HFFc6 (cell line): ENCODE measurements at regions not wholly inside any gene's neighbourhood (a gene's known extent, or its start where the extent isn't known, plus 50 kb on each side); places are given as distances from the start of the nearest gene placed in this dataset.

Experiments
- DNase-seq: peaks from one replicate; pipeline ENCODE4 v3.0.0-alpha.2; 2018
- H3K27ac Mint-ChIP-seq: 2 replicates; pipeline ENCODE4 v1.8.0; 2020; ENCODE audit warnings: mild to moderate bottlenecking, mixed read lengths
- H3K27me3 Mint-ChIP-seq: 2 replicates; pipeline ENCODE4 v1.8.0; 2021; ENCODE audit warnings: mild to moderate bottlenecking, moderate library complexity, mixed read lengths; ENCODE audit not compliant: insufficient read depth
- H3K36me3 Mint-ChIP-seq: 2 replicates; pipeline ENCODE4 v1.8.0; 2021; ENCODE audit warnings: low read depth, mixed read lengths
- H3K4me1 Mint-ChIP-seq: 2 replicates; pipeline ENCODE4 v1.8.0; 2020; ENCODE audit warnings: low read depth, mixed read lengths
- H3K4me3 Mint-ChIP-seq: 2 replicates; pipeline ENCODE4 v1.8.0; 2020; ENCODE audit warnings: mild to moderate bottlenecking, moderate library complexity, mixed read lengths
- H3K9me3 Mint-ChIP-seq: 2 replicates; pipeline ENCODE4 v1.8.0; 2020; ENCODE audit warnings: mild to moderate bottlenecking, mixed read lengths
- CTCF ChIP-seq: fragments of 200-600 bp; sonication (generic); IDR thresholded peaks from 2 replicates; pipeline ENCODE4 v1.5.0; 2021; ENCODE audit warnings: antibody characterized with exemption, mild to moderate bottlenecking

GRCh38 chr21:35861661-35862060, 198.7 kb downstream of the SETD4 start:
- DNase-seq, result peak; percentile 59
- no peak overlapping the region for H3K27ac Mint-ChIP-seq
- no peak for TF ChIP-seq CTCF
- H3K27me3 Mint-ChIP-seq, result peaks cover 6% of the 10 kb centered on the region
- H3K9me3 Mint-ChIP-seq, result no peaks in the 10 kb centered on the region
- H3K36me3 Mint-ChIP-seq, result no peaks in the 10 kb centered on the region
- peaks cover 13% of the 10 kb centered on the region for H3K4me1 Mint-ChIP-seq
- no peak overlapping the region for H3K4me3 Mint-ChIP-seq

GRCh38 chr21:35860189-35860869, 200.0 kb downstream of the SETD4 start:
- no peak for DNase-seq
- H3K36me3 Mint-ChIP-seq, result peaks cover 5% of the 10 kb centered on the region
- no peak overlapping the region for H3K4me3 Mint-ChIP-seq
- H3K9me3 Mint-ChIP-seq, result no peaks in the 10 kb centered on the region
- TF ChIP-seq CTCF, result no peak
- H3K27ac Mint-ChIP-seq, result no peak overlapping the region
- H3K4me1 Mint-ChIP-seq, result peaks cover 24% of the 10 kb centered on the region
- H3K27me3 Mint-ChIP-seq, result peaks cover 5% of the 10 kb centered on the region

GRCh38 chr21:35859677-35860076, 200.6 kb downstream of the SETD4 start:
- DNase-seq, result no peak
- H3K4me3 Mint-ChIP-seq, result no peak overlapping the region
- H3K9me3 Mint-ChIP-seq, result no peaks in the 10 kb centered on the region
- peaks cover 30% of the 10 kb centered on the region for H3K4me1 Mint-ChIP-seq
- H3K27me3 Mint-ChIP-seq, result peaks cover 5% of the 10 kb centered on the region
- no peak overlapping the region for H3K27ac Mint-ChIP-seq
- TF ChIP-seq CTCF, result no peak
- peaks cover 5% of the 10 kb centered on the region for H3K36me3 Mint-ChIP-seq

GRCh38 chr21:35857095-35857494, 203.2 kb downstream of the SETD4 start:
- no peak for TF ChIP-seq CTCF
- Mint-ChIP-seq H3K27me3 (peaks cover 2% of the 10 kb centered on the region), H3K9me3 (no peaks in the 10 kb centered on the region), H3K27ac (no peak overlapping the region), H3K4me1 (peaks cover 53% of the 10 kb centered on the region), H3K4me3 (no peak overlapping the region), H3K36me3 (peaks cover 5% of the 10 kb centered on the region)
- no peak for DNase-seq

- peak; percentile 43 for DNase-seq
- H3K9me3 Mint-ChIP-seq, result no peaks in the 10 kb centered on the region
- no peak overlapping the region for H3K4me3 Mint-ChIP-seq
- H3K36me3 Mint-ChIP-seq, result peaks cover 5% of the 10 kb centered on the region
- no peak overlapping the region for H3K27ac Mint-ChIP-seq
- no peak for TF ChIP-seq CTCF
- peaks cover 48% of the 10 kb centered on the region for H3K4me1 Mint-ChIP-seq
- peaks cover 2% of the 10 kb centered on the region for H3K27me3 Mint-ChIP-seq
Observed at GRCh38 chr21:35855484-35855883, 204.8 kb downstream of the SETD4 start.
